GM13976 (cell line): ENCODE measurements at regions not wholly inside any gene's neighbourhood (a gene's known extent, or its start where the extent isn't known, plus 50 kb on each side); places are given as distances from the start of the nearest gene placed in this dataset.

ENCODE experiments used
- DNase-seq: peaks from one replicate; pipeline ENCODE4 v3.0.0; 2012; ENCODE audit warnings: low spot score
- in situ Hi-C: fragments of 300-500 bp; cut with MboI; formaldehyde crosslinking; loops from one replicate; pipeline ENCODE4 v1.12.0; 2022; ENCODE audit warnings: low sequenced_read_pairs, mixed read lengths, inconsistent platforms; ENCODE audit not compliant: unreplicated experiment
- TF ChIP-seq, protein P1 (sequence below): IDR thresholded peaks from 2 replicates; pipeline ENCODE4 v1.5.1; 2012; ENCODE audit warnings: borderline replicate concordance, mild to moderate bottlenecking; ENCODE audit not compliant: insufficient read depth; ENCODE audit errors: extremely low read depth, missing control alignments, control extremely low read depth

DNA sequence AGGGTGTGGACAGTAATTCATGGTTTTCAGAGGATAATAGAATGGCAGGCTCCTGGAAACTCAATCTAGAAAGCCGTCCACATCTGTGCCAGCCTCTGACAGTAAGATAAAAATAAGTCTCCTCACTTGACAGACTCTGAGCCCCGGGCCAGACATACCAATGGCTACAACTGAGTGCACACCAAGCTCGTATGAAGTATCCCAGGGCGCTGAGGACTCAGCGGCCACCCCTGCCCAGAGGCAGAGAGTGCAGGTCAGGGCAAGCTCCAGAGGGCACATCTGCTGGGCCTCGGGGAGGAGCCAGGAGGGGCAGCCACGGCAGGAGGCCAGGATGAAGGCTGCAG is 262.8 kb upstream of the TCERG1L start:
- DNase-seq: no peak
- TF ChIP-seq, protein P1, sequence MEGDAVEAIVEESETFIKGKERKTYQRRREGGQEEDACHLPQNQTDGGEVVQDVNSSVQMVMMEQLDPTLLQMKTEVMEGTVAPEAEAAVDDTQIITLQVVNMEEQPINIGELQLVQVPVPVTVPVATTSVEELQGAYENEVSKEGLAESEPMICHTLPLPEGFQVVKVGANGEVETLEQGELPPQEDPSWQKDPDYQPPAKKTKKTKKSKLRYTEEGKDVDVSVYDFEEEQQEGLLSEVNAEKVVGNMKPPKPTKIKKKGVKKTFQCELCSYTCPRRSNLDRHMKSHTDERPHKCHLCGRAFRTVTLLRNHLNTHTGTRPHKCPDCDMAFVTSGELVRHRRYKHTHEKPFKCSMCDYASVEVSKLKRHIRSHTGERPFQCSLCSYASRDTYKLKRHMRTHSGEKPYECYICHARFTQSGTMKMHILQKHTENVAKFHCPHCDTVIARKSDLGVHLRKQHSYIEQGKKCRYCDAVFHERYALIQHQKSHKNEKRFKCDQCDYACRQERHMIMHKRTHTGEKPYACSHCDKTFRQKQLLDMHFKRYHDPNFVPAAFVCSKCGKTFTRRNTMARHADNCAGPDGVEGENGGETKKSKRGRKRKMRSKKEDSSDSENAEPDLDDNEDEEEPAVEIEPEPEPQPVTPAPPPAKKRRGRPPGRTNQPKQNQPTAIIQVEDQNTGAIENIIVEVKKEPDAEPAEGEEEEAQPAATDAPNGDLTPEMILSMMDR: no peak
- in situ Hi-C loops: no loop called here

DNA sequence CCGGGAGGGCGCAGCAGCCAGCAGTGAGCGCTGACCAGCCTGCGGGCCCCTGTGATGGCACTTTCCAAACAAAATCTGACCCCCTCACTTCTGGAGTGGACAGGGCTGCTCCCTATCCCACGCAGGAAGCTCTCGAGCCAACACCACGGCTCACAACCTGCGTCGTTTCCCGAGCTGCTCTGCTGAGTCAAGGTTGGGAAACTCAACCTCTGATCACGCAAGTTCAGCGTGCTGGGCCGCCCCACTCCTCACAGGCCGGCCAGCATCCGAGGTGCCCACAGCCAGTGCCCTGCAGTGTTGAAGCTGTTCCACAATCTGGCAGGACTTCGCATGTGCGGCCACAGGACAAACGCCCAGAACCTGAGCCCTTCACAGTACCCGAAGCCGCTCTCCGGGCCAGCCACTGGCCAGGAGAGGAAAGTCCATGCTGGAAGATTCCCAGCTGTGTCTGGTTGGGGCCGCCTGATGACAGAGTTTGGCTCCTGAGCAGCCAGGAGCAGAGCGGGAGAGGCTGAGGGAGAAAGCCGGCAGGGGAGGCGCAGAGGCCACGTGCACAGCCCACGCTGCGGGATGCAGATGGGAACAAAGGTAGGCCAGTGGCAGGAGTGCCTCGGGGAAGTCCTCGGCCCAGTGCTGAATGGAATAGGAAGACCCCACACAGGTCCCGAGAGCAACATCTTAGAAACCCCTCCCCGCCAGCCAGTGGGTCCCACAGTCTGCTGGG is 263.3 kb upstream of the TCERG1L start:
- no peak for DNase-seq
- in situ Hi-C loops: no loop called here
- TF ChIP-seq, protein P1: no peak

DNA sequence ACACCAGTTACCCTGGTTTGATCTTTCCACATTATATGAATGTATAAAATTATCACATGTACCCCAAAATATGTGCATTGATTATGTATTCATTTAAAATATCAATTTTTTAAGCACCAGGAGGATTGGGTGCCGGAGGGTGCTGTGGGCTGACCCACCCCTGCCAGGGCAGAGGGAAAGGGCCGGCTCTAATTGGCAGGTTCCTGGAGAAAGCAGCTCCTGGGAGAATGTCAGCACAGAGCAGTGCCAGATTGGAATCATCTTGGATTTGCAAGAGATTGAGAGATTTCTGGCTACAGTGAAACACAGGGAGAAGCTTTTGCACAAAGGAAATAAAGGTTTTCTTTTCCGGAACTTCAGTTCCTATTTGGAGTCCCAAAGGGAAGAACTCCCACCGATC is 264.4 kb upstream of the TCERG1L start:
- in situ Hi-C loops: no loop called here
- TF ChIP-seq, protein P1: no peak
- DNase-seq: no peak

DNA sequence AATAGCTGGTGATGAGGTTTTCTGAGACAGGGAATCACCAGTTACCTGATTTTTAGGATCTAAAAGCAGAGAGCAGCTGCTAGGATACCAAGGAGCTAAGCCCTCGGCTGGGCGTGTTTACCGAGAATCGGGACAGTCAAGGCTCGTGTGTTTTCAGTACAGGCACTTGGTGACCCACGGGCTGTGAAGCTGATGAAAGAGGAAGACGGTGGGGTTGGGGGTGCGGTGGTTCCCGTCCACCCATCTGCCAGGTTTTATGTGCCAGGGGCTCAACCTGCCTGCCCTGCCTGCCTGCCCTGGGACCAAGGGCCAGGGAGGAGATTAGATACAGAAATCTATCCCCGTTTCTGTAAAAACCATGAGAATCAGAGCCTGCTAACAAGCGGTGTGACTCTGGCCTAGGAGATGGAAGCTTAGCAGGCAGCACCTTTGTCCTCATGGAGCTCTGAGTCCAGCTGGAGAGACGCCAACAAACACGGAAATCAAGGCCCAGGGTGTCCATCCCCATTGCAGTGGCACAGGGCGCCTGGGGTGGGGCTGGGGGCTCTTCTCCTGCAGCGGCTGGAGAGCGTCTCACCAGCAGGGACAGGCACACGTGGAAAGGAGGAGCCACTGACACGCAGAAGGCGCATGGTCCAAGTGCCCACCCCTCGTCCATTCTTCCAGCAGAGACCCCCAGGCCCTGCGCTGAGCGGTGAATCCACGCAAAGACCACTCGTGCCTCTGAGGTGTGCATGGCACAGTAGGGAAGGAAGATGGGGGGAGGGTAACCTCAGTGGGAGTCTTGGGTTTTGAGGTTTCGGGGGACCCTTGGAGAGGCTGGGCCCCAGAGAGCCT is 265.0 kb upstream of the TCERG1L start:
- TF ChIP-seq, protein P1: no peak
- in situ Hi-C loops: no loop called here
- no peak for DNase-seq

DNA sequence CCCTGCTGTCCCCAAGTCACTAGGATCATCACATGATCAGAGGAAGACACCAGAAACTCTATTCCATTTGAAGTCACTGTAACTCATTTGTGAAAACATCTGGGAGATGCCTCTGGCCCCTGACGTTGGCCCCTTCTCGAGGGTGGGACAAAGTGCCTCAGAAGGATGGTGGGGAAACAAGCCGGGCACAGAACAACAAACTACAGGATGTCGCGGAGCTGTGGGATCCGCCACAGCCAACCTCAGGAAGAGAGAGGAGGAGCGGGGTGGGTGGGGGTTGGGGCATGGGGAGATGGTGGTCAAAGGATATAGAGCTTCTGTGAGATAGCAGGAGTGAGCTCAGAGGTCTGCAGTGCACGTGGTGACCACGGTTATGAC is 265.6 kb upstream of the TCERG1L start:
- TF ChIP-seq, protein P1: no peak
- in situ Hi-C loops: no loop called here
- DNase-seq: no peak

DNA sequence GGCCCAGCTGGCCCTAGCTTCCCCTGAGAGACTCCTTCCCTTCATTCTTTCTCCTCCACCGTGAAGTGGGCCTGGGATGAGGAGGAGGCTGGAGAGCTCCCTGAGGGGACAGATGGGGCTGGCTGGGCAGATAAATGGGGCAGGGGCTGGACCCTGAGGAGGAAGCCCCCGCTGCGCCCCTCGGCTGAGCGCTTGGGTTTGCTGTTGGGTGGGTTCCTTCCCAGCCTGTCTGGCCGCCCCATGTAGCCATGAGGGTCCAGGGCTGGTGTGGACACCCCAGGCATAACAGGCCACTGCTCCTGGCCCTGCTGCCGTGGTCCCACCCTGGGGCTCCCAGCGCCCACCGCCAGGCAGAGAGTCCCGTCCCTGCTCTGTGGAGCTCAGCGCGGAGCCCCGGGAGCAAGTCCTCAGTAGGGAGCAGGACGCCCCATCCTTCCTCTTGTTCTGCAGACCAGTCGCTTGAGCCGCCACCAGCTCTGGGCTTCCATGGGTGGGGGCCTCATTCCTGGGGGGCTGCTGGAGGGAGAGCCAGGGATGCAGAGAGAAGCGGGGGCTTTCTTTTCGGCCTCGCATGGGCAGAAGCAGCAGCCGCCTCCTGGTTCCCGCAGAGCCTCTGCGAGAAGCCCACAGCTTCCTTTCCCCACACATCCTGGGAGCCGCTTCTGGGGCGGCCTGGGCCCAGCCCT is 266.4 kb upstream of the TCERG1L start:
- in situ Hi-C loops: no loop called here
- TF ChIP-seq, protein P1: no peak
- no peak for DNase-seq
